GM12878 (cell line): ENCODE measurements at regions not wholly inside any gene's neighbourhood (a gene's known extent, or its start where the extent isn't known, plus 50 kb on each side); places are given as distances from the start of the nearest gene placed in this dataset.

ENCODE experiments used
- ATAC-seq: fragments of 200-7000 bp; cut with Tn5 transposase; 3 replicates; pipeline ENCODE4 v1.9.1; 2020; ENCODE audit warnings: mild to moderate bottlenecking, moderate library complexity
- BruUV-seq: library from RNA; stranded (reverse); fragments of 400-500 nt; replicated peaks from 2 replicates; lab custom pipeline; 2021; lab: Mats Ljungman, UMichigan
- CTCF ChIA-PET: fragments of 300-600 bp; sonication (Branson Sonifier 250); formaldehyde crosslinking; extraction: SDS; loops from one replicate; lab custom pipeline; 2021; ENCODE audit warnings: inconsistent platforms; lab: Yijun Ruan, JAX
- POLR2A ChIA-PET: fragments of 350-600 bp; formaldehyde crosslinking; extraction: SDS; loops from one replicate; lab custom pipeline; 2021; ENCODE audit warnings: inconsistent platforms; lab: Charles Lee
- RAD21 ChIA-PET: fragments of 300-600 bp; sonication (Branson Sonifier 250); formaldehyde crosslinking; loops from one replicate; lab custom pipeline; 2023; ENCODE audit warnings: antibody characterized with exemption; ENCODE audit not compliant: unreplicated experiment; lab: Charles Lee
- SMC1A ChIA-PET: fragments of 300-600 bp; sonication (Branson Sonifier 250); formaldehyde crosslinking; loops from one replicate; lab custom pipeline; 2023; ENCODE audit not compliant: unreplicated experiment, uncharacterized antibody; lab: Charles Lee
- DNase-seq: peaks from one replicate; pipeline ENCODE4 v3.0.0-alpha.2; 2011; ENCODE audit warnings: low read depth, low spot score
- FAIRE-seq: peaks from 3 replicates; lab custom pipeline; 2011; peaks lifted over from hg19 to GRCh38; lab: Jason Lieb, UNC
- H2AFZ ChIP-seq: 2 replicates; pipeline ENCODE4 v1.6.0; 2011; ENCODE audit warnings: low read depth, low read length, control low read depth; ENCODE audit not compliant: control insufficient read depth
- H3K27ac ChIP-seq: 2 replicates; pipeline ENCODE4 v1.5.1; 2011; ENCODE audit warnings: control low read depth; ENCODE audit not compliant: control insufficient read depth, insufficient read depth
- H3K27me3 ChIP-seq, 2 experiments: replicated peaks in 1 of 2; 2 replicates each; pipeline versions ENCODE4 v1.6.0 to v1.6.1; 2011; ENCODE audit warnings: low read length in 1 of 2; ENCODE audit not compliant: control insufficient read depth in 2 of 2, insufficient read depth in 2 of 2
- H3K36me3 ChIP-seq, 2 experiments: 2 replicates each; pipeline ENCODE4 v1.5.1; 2011; ENCODE audit warnings: low read length in 1 of 2; ENCODE audit not compliant: control insufficient read depth in 2 of 2, insufficient read depth in 2 of 2
- H3K4me1 ChIP-seq: 2 replicates; pipeline ENCODE4 v1.6.1; 2011; ENCODE audit warnings: mild to moderate bottlenecking, low read length, moderate library complexity, mixed read lengths; ENCODE audit not compliant: control insufficient read depth, insufficient read depth
- H3K4me2 ChIP-seq: 2 replicates; pipeline ENCODE4 v1.6.0; 2011; ENCODE audit warnings: control low read depth; ENCODE audit not compliant: control insufficient read depth, insufficient read depth
- H3K4me3 ChIP-seq: fragments of 200-600 bp; sonication (generic); 2 replicates; pipeline ENCODE4 v1.5.1; 2016
- H3K79me2 ChIP-seq: 2 replicates; pipeline ENCODE4 v1.6.0; 2011; ENCODE audit warnings: low read length; ENCODE audit not compliant: control insufficient read depth, insufficient read depth
- H3K9ac ChIP-seq: 2 replicates; pipeline ENCODE4 v1.8.0; 2011; ENCODE audit warnings: low read length, control low read depth, mixed read lengths; ENCODE audit not compliant: control insufficient read depth, insufficient read depth
- H3K9me3 ChIP-seq: replicated peaks from 3 replicates; pipeline ENCODE4 v1.5.1; 2011; ENCODE audit warnings: mild to moderate bottlenecking, low read length; ENCODE audit not compliant: control insufficient read depth, insufficient read depth
- H4K20me1 ChIP-seq: 2 replicates; pipeline ENCODE4 v1.6.0; 2011; ENCODE audit not compliant: control insufficient read depth, insufficient read depth
- CREM ChIP-seq: IDR thresholded peaks from 2 replicates; pipeline ENCODE4 v1.6.1; 2014; ENCODE audit warnings: antibody characterized with exemption, low read depth
- NFYA ChIP-seq: IDR thresholded peaks from 2 replicates; pipeline ENCODE4 v1.6.1; 2011; ENCODE audit warnings: low read depth, mild to moderate bottlenecking, low read length, improper control_type of control experiment, borderline replicate concordance
- POLR2A ChIP-seq: IDR thresholded peaks from 2 replicates; pipeline ENCODE4 v1.6.1; 2011; ENCODE audit warnings: low read depth, mild to moderate bottlenecking, low read length
- POU2F2 ChIP-seq: IDR thresholded peaks from 3 replicates; pipeline ENCODE4 v1.6.1; 2011; ENCODE audit warnings: low read depth, mild to moderate bottlenecking, low read length, borderline replicate concordance
- RAD21 ChIP-seq: IDR thresholded peaks from 2 replicates; pipeline ENCODE4 v1.6.1; 2011; ENCODE audit warnings: mild to moderate bottlenecking, low read depth, low read length, moderate library complexity; ENCODE audit not compliant: insufficient read depth
- SIN3A ChIP-seq: IDR thresholded peaks from 2 replicates; pipeline ENCODE4 v1.6.1; 2012; ENCODE audit warnings: low read depth, low read length, improper control_type of control experiment
- SRF ChIP-seq, 2 experiments: IDR thresholded peaks; 2 replicates each; pipeline ENCODE4 v1.6.1; 2011; ENCODE audit warnings: low read depth in 2 of 2, low read length in 2 of 2, mild to moderate bottlenecking in 1 of 2, moderate library complexity in 1 of 2
- TCF12 ChIP-seq: IDR thresholded peaks from 2 replicates; pipeline ENCODE4 v1.6.1; 2011; ENCODE audit warnings: low read depth, mild to moderate bottlenecking, low read length
- WGBS: methylation state at CpG from one replicate; pipeline ENCODE4 v1.1.6; 2016; ENCODE audit warnings: low lambda C conversion rate; ENCODE audit not compliant: insufficient replicate concordance, insufficient coverage; ENCODE audit errors: missing lambda C conversion rate; 5-methylcytosine and 5-hydroxymethylcytosine counted together
- in situ Hi-C: fragments of 300-500 bp; cut with MboI; formaldehyde crosslinking; loops from 9 replicates; pipeline ENCODE4 v1.14.3; 2018; ENCODE audit warnings: mixed read lengths
- intact Hi-C: fragments of 100-400 bp; cut with micrococcal nuclease; formaldehyde crosslinking; loops from one replicate; pipeline ENCODE4 v1.14.2; 2022; ENCODE audit not compliant: unreplicated experiment
- TF ChIP-seq, protein P1 (sequence below): IDR thresholded peaks from 2 replicates; pipeline ENCODE4 v1.6.1; 2011; ENCODE audit warnings: borderline replicate concordance, low read depth, mild to moderate bottlenecking, moderate library complexity, mixed read lengths, low read length; ENCODE audit not compliant: insufficient read depth; ENCODE audit errors: extremely low read length
- TF ChIP-seq, protein P2 (sequence below): IDR thresholded peaks from 2 replicates; pipeline ENCODE4 v1.6.1; 2012; ENCODE audit warnings: mild to moderate bottlenecking, low read depth, low read length
- TF ChIP-seq, protein P3 (sequence below): fragments of 450-650 bp; IDR thresholded peaks from 2 replicates; pipeline ENCODE4 v1.6.1; 2016; ENCODE audit warnings: mild to moderate bottlenecking

DNA sequence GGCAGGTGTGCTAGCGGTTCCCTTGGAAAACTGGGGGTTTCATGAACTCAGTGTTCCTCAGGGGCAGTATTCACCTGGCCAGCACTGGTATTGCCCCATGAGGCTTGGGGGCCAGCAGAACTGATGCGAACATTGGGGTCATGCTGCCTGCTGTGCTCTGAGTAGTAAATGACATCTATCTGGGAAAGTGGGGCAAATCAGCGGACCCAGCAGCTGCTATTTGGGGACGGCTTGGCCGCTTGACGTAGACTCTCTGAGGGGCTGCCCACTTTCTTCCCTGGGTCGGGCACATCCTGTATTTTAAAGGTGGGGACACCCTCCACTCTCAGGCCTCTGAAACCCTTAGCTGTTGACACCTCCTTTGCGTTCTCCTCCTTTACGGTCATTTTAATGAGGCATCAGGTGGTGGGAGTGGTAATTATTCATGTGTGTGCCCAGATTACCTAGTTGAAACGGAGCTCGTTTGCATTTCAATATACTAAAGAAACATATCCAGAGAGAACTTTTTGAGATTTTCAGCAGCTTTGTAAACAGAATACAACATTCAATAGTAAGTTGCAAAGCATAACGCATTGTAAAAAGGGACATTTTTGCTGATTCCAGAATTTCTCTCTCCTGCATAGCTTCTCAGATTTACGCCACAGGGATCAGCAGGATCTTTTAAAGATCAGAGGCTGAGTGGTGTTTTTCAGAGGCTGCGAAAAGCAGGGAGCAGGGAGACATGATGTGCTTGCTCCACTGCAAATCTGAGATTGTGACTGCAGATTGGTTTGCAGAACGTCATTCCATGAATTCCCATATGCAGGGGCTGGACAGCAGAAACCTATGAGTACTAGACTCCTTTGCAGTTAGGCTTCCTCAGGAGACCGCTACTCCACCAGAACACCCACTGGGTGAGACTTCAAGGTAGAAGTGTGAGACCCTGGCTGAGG, 56.8 kb upstream of the ZFR start (continued):
- TF ChIP-seq, protein P1, sequence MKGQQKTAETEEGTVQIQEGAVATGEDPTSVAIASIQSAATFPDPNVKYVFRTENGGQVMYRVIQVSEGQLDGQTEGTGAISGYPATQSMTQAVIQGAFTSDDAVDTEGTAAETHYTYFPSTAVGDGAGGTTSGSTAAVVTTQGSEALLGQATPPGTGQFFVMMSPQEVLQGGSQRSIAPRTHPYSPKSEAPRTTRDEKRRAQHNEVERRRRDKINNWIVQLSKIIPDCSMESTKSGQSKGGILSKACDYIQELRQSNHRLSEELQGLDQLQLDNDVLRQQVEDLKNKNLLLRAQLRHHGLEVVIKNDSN, result no peak

DNA sequence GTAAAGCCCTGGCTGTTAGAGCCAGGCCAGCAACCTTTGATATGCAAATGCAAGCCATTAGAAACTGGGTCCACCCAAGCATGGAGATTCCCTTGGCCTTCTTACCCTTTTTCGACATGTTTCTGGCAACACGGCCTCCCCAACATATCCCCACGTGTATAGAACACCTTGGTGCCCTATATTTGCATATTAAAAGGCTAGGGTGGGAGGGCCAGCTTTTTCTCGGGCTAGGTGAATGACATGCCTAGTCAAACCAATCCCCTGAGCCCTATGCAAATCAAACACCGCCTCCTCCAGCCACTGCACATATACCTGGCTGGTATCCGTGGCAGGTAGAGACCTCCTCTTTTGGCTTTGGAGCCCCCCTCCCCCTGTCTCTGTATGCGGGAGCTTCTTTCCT, 55.6 kb upstream of the ZFR start:
- Histone ChIP-seq H3K27me3 (no peaks in the 10 kb centered on the region), H4K20me1 (no peaks in the 10 kb centered on the region), H3K27ac (no peak overlapping the region), H3K36me3 (no peaks in the 10 kb centered on the region), H3K4me3 (no peak overlapping the region), H3K79me2 (no peaks in the 10 kb centered on the region), H3K9me3 (no peaks in the 10 kb centered on the region), H3K9ac (no peak overlapping the region), H3K4me1 (no peaks in the 10 kb centered on the region), H3K4me2 (no peak overlapping the region), H2AFZ (no peak overlapping the region)
- TF ChIP-seq CREM (no peak), TCF12 (no peak), POLR2A (no peak), POU2F2 (0 out of 3 replicates have a peak, but pooled peaks have one; percentile 16), RAD21 (no peak), NFYA (no peak), SRF (IDR thresholded peaks at IDR 0.05; ENCODE audit: low read depth in 2 of 2, low read length in 2 of 2) (no peak), SIN3A (no peak)
- TF ChIP-seq, protein P2, sequence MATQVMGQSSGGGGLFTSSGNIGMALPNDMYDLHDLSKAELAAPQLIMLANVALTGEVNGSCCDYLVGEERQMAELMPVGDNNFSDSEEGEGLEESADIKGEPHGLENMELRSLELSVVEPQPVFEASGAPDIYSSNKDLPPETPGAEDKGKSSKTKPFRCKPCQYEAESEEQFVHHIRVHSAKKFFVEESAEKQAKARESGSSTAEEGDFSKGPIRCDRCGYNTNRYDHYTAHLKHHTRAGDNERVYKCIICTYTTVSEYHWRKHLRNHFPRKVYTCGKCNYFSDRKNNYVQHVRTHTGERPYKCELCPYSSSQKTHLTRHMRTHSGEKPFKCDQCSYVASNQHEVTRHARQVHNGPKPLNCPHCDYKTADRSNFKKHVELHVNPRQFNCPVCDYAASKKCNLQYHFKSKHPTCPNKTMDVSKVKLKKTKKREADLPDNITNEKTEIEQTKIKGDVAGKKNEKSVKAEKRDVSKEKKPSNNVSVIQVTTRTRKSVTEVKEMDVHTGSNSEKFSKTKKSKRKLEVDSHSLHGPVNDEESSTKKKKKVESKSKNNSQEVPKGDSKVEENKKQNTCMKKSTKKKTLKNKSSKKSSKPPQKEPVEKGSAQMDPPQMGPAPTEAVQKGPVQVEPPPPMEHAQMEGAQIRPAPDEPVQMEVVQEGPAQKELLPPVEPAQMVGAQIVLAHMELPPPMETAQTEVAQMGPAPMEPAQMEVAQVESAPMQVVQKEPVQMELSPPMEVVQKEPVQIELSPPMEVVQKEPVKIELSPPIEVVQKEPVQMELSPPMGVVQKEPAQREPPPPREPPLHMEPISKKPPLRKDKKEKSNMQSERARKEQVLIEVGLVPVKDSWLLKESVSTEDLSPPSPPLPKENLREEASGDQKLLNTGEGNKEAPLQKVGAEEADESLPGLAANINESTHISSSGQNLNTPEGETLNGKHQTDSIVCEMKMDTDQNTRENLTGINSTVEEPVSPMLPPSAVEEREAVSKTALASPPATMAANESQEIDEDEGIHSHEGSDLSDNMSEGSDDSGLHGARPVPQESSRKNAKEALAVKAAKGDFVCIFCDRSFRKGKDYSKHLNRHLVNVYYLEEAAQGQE, result no peak
- TF ChIP-seq, protein P3, sequence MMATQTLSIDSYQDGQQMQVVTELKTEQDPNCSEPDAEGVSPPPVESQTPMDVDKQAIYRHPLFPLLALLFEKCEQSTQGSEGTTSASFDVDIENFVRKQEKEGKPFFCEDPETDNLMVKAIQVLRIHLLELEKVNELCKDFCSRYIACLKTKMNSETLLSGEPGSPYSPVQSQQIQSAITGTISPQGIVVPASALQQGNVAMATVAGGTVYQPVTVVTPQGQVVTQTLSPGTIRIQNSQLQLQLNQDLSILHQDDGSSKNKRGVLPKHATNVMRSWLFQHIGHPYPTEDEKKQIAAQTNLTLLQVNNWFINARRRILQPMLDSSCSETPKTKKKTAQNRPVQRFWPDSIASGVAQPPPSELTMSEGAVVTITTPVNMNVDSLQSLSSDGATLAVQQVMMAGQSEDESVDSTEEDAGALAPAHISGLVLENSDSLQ, result peak; percentile 68
- ChIA-PET POLR2A (no interaction called here), CTCF (interaction anchor here (5.2 to 7.3 kb wide), 2 partner anchors 11 to 89 kb away, joined by 40 to 61 read pairs; no protein-coding TSS in a partner anchor), RAD21 (interaction anchor here (0.7 to 3.0 kb wide), 2 partner anchors 10 to 90 kb away, joined by 3 to 12 read pairs; no protein-coding TSS in a partner anchor), SMC1A (interaction anchor here (1.3 to 2.3 kb wide), 4 partner anchors 10 to 90 kb away, joined by 5 to 8 read pairs (median 6); partner anchors contain the start of gene SUB1)
- ATAC-seq (no peak), FAIRE-seq (no peak), DNase-seq (no peak)
- WGBS, result 21% methylated on average over 7 of the region's 7 CpGs
- in situ Hi-C loops (no loop called here), intact Hi-C loops (no loop called here)
- no TSS peak for BruUV-seq
